ENCODE measurements at regions not wholly inside any gene's neighbourhood (a gene's known extent, or its start where the extent isn't known, plus 50 kb on each side); places are given as distances from the start of the nearest gene placed in this dataset.

- TF ChIP-seq POLR2AphosphoS5 (IDR thresholded peaks at IDR 0.05) = no peak
- no peak for TF ChIP-seq CTCF (IDR thresholded peaks at IDR 0.05; ENCODE audit: poor library complexity, severe bottlenecking)
- TF ChIP-seq TAF1 (IDR thresholded peaks at IDR 0.05; ENCODE audit: low read depth) = no peak
- TF ChIP-seq RAD21 (conservative IDR thresholded peaks at IDR 0.05) = no peak
- no peak for TF ChIP-seq SMC3 (conservative IDR thresholded peaks at IDR 0.05; ENCODE audit: poor library complexity)
Measured at GRCh38 chr12:43159506-43159905, 392.5 kb downstream of the ADAMTS20 start.
